Ramos (cell line): ENCODE measurements at regions not wholly inside any gene's neighbourhood (a gene's known extent, or its start where the extent isn't known, plus 50 kb on each side); places are given as distances from the start of the nearest gene placed in this dataset.

Source experiments
- in situ Hi-C: fragments of 300-500 bp; cut with MboI; formaldehyde crosslinking; loops from one replicate; pipeline ENCODE4 v1.14.3; 2022; ENCODE audit warnings: low sequenced_read_pairs; ENCODE audit not compliant: unreplicated experiment

DNA sequence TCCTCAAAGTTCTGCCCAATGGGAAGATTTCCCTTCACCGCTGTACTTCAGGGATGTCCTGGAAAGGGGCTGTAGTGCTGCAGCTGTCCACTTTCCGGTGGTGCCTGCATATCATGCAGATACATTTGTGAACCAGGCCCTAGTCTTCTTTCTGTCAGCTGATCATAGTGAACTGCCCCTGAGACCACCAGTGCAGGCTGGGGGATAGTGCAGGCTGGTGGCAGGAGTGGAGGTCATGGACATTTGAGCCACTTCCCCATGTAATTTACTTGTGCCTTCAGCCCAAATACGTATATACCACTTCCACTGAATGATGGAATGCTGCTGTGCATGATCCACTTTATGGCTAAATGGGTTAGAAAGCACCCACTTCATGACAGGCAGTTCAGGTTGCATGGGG, 120.0 kb downstream of the ZNF280B start:
- in situ Hi-C loops, result no loop called here

DNA sequence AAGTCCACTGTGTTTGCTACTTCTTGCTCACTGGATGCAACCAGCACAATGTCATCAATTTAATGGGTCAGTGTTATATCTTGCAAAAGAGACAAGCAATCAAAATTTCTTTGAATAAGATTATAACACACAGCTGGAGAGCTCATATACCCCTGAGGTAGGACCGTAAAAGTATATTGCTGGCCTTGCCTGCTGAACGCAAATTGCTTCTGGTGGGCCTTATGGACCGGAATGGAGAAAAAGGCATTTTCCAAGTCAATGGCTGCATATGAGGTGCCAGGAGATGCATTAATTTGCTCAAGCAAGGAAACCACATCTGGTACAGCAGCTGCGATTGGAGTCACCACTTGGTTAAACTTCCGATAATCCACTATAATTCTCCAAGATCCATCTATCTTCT, 119.1 kb downstream of the ZNF280B start:
- in situ Hi-C loops, result no loop called here

DNA sequence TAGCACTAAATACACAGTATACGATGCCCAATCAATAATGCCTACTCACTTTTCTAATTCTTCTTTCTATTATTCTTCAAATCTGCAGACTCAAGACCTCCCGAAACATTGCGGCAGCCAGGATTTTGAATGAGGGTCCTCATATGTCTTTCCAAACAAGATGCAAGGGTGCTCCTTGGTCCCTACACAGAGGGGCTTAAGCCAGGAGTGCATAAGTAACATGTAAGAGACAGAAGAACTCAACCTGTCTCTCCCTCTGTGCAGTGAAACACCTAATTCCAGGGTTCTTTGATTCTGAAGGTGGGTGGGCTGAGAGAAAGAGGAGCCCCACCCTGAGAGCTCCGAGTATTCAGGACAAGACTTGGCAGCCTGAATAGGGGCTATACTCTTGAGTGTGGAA, 117.6 kb downstream of the ZNF280B start:
- in situ Hi-C loops, result no loop called here

DNA sequence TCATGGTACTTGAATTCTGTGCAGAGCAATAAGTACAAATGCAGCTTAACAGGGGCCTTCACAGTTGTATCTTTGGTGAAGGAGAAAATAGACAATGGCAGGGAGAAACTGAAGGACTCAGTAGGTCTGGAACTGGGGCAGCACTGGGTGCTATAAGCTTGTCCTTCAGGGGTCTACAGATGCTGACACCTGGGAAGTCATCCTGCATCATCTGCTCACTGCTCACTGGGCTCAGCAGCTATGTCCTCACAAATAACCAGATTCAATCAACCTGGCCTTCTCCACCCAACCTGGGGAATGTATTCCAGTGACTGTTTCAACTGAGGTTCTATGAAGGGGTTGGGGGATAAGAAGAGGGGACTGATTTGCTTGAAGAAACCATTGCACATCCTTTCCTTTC, 117.0 kb downstream of the ZNF280B start:
- in situ Hi-C loops, result no loop called here

DNA sequence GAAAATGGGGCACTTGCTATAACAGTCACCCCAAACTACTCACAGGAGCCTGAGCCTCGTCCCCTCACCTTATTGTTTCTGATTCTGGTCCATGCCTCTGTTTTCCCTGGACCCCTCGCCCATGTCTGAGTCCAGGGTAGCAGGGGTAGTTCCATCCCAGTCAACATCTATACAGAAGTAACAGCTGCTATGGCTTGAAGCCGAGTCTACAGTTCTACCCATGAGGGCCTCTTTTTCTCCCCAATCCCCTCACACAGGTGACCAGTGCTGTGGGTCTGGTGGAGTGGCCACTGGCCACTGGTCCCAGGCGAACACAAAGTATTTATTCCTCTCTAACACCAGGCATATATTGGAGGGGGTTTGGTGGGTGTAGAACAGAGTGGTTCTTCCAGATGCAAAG, 116.4 kb downstream of the ZNF280B start:
- in situ Hi-C loops, result no loop called here

DNA sequence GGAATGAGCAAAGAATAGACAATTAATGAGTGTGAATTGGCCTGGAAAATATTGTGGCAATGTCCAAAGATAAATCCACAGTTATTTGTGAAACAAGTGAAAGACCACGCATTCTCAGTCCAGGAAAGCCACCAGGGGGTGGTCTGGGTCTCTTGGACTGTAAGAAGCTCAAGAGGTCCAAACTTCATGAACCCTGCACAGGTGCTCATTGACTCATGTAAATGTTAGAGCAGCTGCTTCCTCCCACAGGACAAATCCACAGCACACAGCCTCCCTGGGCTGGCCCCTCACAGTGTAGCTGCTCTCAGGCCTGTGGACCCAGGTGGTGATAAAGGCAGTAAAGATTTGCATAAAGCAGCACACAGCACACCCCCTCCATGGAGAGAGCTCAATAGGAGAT, 114.0 kb downstream of the ZNF280B start:
- in situ Hi-C loops, result no loop called here

DNA sequence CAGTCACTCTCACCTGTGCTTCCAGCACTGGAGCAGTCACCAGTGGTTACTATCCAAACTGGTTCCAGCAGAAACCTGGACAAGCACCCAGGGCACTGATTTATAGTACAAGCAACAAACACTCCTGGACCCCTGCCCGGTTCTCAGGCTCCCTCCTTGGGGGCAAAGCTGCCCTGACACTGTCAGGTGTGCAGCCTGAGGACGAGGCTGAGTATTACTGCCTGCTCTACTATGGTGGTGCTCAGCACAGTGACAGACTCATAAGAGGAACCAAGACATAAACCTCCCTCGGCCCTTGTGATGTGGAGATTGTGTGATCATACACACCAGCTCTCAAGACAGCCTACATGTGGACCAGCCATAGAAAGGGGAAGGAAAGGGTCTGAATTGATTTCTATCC, 113.3 kb downstream of the ZNF280B start:
- in situ Hi-C loops, result loop anchor here (5.0 kb wide), 1 partner anchor 48 kb away; no protein-coding TSS in a partner anchor

DNA sequence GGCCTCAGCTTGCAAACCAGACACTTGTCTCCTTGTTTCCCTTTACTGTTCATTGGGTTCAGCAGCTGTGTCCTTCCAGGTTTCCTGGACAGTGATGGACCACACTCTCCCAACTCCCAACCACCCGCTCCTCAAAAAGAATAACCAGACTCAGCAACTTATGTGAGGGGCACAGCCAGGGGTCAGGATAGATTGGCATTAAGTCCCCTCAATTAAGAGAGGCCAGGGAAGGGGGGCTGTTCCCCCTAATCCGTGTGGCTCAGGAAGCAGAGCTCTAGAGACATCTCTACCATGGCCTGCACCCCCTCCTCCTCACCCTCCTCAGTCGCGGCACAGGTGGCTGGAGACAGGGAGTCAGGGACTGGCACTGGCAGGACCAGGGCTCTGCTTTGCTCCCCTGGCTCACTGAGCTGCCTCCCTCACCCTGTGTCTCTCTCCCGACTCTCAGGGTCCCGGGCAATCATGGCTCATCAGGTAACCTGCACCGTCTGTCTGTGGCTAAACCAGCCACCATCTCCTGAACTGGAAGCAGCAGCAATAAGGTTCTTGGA, 111.7 kb downstream of the ZNF280B start:
- in situ Hi-C loops, result loop anchor here (5.0 kb wide), 1 partner anchor 50 kb away; no protein-coding TSS in a partner anchor

DNA sequence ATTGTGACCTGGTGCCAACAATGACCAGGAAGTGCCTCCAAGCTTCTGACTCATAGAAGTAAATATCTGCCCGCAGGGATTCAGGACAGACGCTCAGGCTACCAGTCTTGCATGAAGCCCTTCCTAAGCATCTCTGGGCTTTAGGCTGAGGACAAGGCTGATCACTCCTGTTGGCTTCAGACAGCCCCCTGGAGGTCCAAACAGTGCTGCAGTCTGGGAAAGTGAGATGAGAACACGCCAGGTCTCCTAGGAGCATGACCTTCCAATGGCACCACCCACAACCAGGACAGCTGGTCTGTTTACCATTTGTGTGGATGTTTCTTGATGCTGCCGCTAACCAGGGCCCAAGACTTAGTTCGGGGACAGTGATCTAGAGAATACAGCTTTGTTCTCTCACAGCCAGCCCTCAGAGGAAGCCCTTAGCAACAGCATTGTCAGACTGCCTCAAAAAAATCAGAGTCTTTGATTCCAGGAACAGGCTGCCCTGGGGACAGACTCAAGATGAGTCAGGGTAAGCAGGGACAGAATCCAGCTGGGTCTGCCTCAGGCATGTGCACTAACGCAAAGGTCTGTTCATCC, 111.2 kb downstream of the ZNF280B start:
- in situ Hi-C loops, result loop anchor here (5.0 kb wide), 1 partner anchor 50 kb away; no protein-coding TSS in a partner anchor

DNA sequence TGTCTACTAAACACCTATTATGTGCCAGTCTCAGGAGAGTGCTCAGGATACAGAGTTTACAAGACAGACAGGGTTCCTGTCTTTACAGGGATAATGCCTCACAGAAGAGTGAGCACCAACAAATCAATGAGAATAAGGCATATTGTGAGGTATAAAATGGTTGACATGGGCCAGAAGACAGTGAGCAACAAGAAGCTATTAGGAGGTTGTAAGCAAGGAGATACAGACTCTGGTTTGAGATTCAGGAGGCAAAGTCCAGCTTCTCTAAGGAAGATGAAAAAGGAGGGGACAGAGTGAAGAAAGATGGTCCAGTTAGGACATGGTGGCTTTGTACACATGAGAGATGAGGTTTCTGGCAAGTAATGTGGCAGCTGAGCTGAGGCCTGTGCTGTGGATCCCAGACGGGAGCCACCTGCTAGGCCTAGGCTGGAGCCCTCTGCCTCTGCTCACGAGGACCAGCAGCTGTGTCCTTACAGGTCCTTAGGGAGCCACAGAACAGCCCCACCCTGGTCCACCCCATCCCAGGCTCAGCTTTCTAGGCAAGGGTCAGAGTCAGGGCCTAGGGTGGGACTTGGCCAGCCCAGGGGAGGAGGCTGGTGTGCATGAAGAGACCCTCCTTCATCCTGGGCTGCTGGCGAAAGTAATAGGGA, 110.5 kb downstream of the ZNF280B start:
- in situ Hi-C loops, result loop anchor here (5.0 kb wide), 1 partner anchor 51 kb away; no protein-coding TSS in a partner anchor

DNA sequence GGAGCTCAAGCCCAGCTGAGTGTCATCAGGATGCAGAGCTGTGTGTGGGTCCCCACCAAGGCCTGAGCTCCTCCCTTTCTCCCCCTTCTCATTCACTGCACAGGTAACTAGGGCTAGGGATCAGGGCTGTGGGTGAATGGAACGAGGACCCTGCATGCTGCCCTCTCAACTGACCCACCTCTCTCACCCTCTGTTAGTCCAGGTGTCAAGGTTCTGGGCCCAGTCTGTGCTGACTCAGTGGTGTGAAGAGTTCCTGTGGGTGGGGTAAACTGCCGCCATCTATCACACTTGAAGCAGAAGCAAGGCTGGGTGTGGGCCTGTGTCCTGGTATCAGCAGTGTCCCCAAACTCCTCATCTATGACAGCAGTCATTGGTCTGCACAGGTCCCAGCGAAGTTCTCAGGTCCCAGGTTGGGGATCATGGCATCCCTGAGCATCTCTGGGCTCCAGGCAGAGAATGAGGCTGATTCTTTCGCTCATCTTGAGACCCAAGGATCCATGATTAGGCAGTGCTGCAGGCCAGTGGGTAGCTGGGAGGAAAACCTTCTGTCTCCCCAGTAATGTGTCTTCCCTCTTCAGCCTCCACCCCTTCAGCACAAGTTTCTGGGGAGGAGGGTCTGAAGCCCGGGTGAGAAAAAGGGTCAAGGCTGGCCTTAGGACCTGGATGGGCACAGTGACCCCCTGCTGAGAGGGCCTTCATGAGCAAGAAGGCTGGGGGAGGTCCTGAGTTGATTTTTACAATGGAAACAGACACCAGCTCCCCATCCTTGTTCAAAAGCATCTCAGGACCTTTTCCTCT, 109.8 kb downstream of the ZNF280B start:
- in situ Hi-C loops, result loop anchor here (5.0 kb wide), 1 partner anchor 51 kb away; no protein-coding TSS in a partner anchor

DNA sequence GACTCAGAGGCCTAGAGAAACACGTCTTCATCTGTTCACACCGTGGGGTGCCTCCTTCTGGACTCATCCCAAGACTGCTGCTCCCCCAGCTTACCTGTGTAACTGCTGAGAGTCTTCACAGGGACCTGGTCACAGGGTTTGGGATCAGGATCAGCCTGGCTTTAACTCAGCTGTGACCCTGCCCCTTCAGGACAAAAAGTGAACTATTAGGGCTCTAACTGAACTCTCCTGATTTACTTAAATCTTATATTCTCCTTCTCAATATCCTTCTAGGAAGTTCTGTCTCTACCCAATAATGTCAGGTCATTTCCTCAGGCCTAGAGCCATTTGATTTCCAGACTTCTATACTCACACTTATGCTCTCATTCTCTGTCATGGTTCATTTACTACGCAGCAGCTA, 108.4 kb downstream of the ZNF280B start:
- in situ Hi-C loops, result no loop called here

DNA sequence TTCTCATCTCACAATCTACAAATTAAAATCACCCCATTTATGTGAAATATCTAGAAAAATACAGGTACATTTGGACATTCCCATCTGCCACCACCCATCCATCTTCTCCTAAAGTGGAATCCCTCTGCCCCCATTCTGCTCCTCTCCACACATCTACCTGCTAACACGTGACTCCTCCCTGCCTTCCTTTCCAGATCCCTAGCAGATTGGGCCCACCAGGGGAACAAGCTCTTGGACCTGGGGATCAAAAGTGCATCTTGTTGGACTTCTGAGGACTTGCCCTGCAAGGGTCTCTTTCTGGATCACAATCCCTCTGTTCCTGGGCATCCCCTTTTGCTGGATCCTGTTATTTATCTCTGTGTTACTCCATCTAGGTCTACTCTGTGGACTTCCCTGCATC, 107.6 kb downstream of the ZNF280B start:
- in situ Hi-C loops, result no loop called here

DNA sequence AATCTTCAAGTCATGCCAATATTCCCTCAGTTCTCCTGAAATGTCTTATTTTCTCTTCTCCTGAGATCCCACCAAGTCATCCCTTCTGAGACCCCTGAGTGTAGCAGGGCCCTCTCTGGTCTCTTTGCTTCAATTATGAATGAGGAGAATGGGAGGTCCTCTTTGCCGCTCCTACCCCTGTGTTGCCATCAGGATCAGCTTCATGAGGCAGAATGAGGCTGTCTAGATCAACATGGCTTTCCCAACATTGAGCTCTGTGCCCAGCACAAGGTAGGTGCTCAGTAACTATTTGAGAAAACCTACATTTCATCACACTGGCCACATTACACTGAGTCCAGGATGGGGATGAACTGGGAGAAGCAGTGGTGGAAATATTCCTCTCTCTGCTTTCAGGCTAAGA, 107.2 kb downstream of the ZNF280B start:
- in situ Hi-C loops, result no loop called here

DNA sequence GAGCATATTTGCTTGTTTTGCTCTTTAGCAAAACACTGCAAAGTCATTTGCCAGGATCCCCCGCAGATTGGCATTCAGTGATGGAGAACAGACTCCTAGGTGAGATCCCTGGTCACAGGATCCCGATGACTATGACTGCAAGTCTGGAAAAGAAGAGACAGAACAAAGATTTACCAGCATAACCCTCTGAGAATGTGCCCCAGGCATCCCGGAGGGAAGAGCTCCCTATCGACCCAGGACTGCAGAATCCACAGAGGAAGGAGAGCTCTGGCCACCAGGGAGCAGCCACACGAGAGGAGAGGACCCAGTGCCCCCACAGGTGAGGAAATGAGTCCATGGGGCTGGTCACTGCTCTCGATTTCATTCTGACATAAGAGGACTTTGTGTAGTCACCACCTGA, 105.2 kb downstream of the ZNF280B start:
- in situ Hi-C loops, result no loop called here

DNA sequence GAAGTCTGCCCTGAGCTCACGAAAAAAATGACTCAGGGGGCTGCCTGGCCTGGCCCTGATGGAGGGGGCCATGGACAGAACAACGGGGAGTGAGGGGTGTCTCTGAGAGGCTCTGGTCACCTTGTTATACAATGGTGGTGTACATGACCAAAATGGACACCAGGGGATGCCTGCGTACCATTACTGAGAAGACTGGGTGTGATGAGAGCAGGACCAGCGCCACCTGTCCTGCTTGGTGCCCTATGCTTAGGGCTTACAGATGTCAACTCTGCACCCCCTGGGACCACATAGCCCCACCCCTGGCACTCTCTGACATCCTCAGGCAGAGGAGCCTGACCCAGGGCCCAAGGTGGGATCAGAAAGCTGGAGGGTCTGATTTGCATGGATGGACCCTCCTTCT, 104.8 kb downstream of the ZNF280B start:
- in situ Hi-C loops, result no loop called here

DNA sequence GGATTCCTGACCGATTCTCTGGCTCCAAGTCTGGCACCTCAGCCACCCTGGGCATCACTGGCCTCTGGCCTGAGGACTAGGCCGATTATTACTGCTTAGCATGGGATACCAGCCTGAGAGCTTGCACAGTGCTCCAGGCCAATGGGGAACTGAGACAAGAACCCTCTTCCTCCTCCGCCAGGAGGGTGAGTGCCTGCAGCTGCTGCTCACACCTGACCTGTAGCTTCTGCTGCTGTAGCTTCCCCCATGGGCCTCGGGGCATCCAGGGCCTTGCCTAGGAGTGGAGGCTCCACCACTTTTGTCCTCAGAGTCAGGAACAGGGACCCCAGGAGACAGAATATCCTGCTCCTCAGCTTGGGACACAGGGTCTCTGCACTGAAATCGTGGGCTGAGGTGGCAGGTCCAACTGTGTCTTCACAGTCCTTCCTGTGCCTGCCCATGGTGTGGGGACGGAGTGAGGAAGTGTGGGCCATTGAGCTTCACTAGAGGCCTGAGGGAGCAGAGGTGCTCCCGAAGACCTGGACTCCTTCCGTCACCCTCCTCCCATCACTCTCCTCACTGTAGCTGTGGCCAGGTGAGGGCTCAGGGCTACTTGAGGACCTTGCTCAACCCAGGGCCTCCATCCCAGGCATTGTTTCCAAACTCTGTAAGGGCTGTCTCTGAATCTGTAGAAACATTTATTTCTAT, 103.8 kb downstream of the ZNF280B start:
- in situ Hi-C loops, result no loop called here

DNA sequence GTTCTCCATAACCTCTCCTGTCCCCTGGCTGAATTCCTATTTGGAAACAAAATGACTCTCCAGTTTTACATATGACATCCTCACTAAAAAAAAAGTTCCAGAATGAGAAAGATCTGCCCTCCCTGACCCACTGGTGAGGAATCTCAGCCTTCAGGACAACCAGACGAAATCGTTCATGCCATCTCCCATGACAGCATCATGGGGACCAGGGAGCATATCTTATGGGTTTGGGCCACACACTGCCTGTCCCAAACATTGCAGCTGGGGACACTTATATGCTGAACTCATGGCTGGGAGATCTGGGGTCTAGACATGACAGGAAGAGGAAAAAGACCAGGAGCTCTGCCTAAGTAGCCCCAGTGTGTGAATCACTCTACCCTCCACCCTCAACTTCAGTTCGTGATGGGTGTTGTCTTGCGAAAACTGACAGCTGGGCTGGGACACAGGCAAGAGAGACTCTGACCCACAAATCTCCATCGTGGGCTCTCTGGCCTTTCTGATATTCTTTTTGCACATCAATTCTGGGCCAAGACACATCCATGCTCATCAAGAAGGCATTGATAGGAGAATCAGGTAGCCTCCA, 102.0 kb downstream of the ZNF280B start:
- in situ Hi-C loops, result no loop called here

DNA sequence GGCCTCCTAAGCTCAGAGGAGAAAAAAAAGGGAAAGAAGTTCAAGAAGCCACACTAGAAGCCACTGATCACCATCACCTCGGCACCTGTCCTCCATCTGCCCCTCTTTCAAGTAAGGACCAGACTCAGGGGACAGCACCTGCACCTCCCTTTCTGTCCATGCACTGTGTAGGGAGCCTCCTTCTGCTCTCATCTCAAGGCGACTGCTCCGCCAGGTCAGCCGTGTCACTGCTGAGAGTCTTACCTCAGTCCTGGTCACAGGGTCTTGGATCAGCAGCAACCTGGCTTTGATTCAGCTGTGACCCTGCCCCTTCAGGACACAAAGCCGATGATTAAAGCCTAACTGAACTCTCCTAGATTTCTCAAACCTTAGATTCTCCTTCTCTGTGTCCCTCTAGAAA, 101.5 kb downstream of the ZNF280B start:
- in situ Hi-C loops, result no loop called here

DNA sequence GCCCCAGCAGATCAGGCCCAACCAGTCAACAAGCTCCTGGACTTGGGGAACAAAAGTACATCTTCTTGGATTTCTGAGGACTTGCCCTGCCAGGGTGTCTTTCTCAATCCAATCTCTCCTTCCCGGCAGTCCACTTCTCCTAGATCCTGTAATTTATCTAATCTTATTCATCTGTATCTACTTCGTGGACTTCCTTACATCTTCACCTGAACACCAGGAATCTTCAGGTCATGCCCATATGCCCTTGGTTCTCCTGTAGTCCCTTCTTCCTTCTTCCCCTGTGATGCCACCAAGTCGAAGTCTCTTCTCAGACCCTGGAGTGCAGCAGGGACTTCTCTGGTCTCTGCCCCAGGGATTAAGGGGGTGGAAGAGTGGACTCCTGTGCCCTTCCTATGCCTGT, 100.3 kb downstream of the ZNF280B start:
- in situ Hi-C loops, result no loop called here
